Thoracic aorta (tissue), 2 donors: ENCODE measurements at regions not wholly inside any gene's neighbourhood (a gene's known extent, or its start where the extent isn't known, plus 50 kb on each side); places are given as distances from the start of the nearest gene placed in this dataset.

Source experiments
- ATAC-seq: fragments of 150-250 bp; one replicate; pipeline ENCODE4 v1.8.0; 2017; ENCODE audit warnings: low read depth; ENCODE audit not compliant: insufficient number of reproducible peaks, low FRiP score
- DNase-seq: peaks from one replicate; pipeline ENCODE4 v3.0.0-alpha.2; 2020; ENCODE audit warnings: low spot score
- H3K27ac ChIP-seq, 2 donors: fragments of 200-600 bp; sonication (generic); 1 replicate in 1 of 2; 2 replicates in 1 of 2; pipeline ENCODE4 v1.5.1; 2016; ENCODE audit warnings: mild to moderate bottlenecking in 2 of 2, moderate library complexity in 2 of 2
- H3K27me3 ChIP-seq: fragments of 200-600 bp; sonication (generic); replicated peaks from 2 replicates; pipeline ENCODE4 v1.6.0; 2016; ENCODE audit warnings: mild to moderate bottlenecking; ENCODE audit not compliant: insufficient read depth
- H3K36me3 ChIP-seq: fragments of 200-600 bp; sonication (generic); one replicate; pipeline ENCODE4 v1.5.1; 2016
- H3K4me1 ChIP-seq, 2 donors: fragments of 200-600 bp; sonication (generic); 1 replicate in 1 of 2; 2 replicates in 1 of 2; pipeline versions ENCODE4 v1.5.1 to v1.6.0; 2016; ENCODE audit warnings: low read depth in 2 of 2, mild to moderate bottlenecking in 1 of 2; ENCODE audit not compliant: control insufficient read depth in 1 of 2
- H3K4me3 ChIP-seq: fragments of 200-600 bp; sonication (generic); 2 replicates; pipeline ENCODE4 v1.5.1; 2016; ENCODE audit warnings: mild to moderate bottlenecking
- H3K9me3 ChIP-seq: fragments of 200-600 bp; sonication (generic); 2 replicates; pipeline ENCODE4 v1.5.1; 2016
- CTCF ChIP-seq: fragments of 200-600 bp; sonication (generic); IDR thresholded peaks from one replicate; pipeline ENCODE4 v1.5.1; 2019; ENCODE audit warnings: antibody characterized with exemption

GRCh38 chr10:7100032-7100702, 310.7 kb downstream of the SFMBT2 start:
- Histone ChIP-seq H3K4me3 (no peak overlapping the region), H3K4me1 (no peaks in the 10 kb centered on the region), H3K27me3 (no peaks in the 10 kb centered on the region), H3K27ac (no peak overlapping the region), H3K9me3 (no peaks in the 10 kb centered on the region), H3K36me3 (no peaks in the 10 kb centered on the region)
- ATAC-seq (no peak), DNase-seq (no peak)
- TF ChIP-seq CTCF: no peak

GRCh38 chr10:7098160-7098762, 312.6 kb downstream of the SFMBT2 start:
- ATAC-seq (no peak), DNase-seq (no peak)
- Histone ChIP-seq H3K4me1 (no peaks in the 10 kb centered on the region), H3K27ac (no peak overlapping the region), H3K9me3 (no peaks in the 10 kb centered on the region), H3K27me3 (no peaks in the 10 kb centered on the region), H3K36me3 (no peaks in the 10 kb centered on the region), H3K4me3 (no peak overlapping the region)
- TF ChIP-seq CTCF: no peak

- no peaks in the 10 kb centered on the region for H3K36me3 ChIP-seq
- DNase-seq (no peak), ATAC-seq (no peak)
- H3K4me1 ChIP-seq: no peaks in the 10 kb centered on the region
- no peak overlapping the region for H3K27ac ChIP-seq
- TF ChIP-seq CTCF: no peak
- no peaks in the 10 kb centered on the region for H3K27me3 ChIP-seq
- no peaks in the 10 kb centered on the region for H3K9me3 ChIP-seq
- no peak overlapping the region for H3K4me3 ChIP-seq
Measured at GRCh38 chr10:7094781-7095180, 316.1 kb downstream of the SFMBT2 start.

- ATAC-seq (no peak), DNase-seq (no peak)
- no peaks in the 10 kb centered on the region for H3K27me3 ChIP-seq
- no peaks in the 10 kb centered on the region for H3K4me1 ChIP-seq
- no peak for TF ChIP-seq CTCF
- no peak overlapping the region for H3K4me3 ChIP-seq
- H3K9me3 ChIP-seq: no peaks in the 10 kb centered on the region
- H3K36me3 ChIP-seq: no peaks in the 10 kb centered on the region
- H3K27ac ChIP-seq: no peak overlapping the region
Measured at GRCh38 chr10:7093368-7093767, 317.5 kb downstream of the SFMBT2 start.

GRCh38 chr10:7092603-7093002, 318.2 kb downstream of the SFMBT2 start:
- TF ChIP-seq CTCF: no peak
- no peak overlapping the region for H3K4me3 ChIP-seq
- ATAC-seq (no peak), DNase-seq (no peak)
- H3K27me3 ChIP-seq: no peaks in the 10 kb centered on the region
- no peaks in the 10 kb centered on the region for H3K36me3 ChIP-seq
- no peaks in the 10 kb centered on the region for H3K9me3 ChIP-seq
- no peaks in the 10 kb centered on the region for H3K4me1 ChIP-seq
- H3K27ac ChIP-seq: no peak overlapping the region
